Activated T-cell treated with anti-CD3 and anti-CD28 coated beads, Interleukin-2, amount 50 U/mL, for 72 hours (primary cell): ENCODE measurements at regions not wholly inside any gene's neighbourhood (a gene's known extent, or its start where the extent isn't known, plus 50 kb on each side); places are given as distances from the start of the nearest gene placed in this dataset.

ENCODE experiments used
- ATAC-seq, 2 donors: fragments of 150-1000 bp; cut with Tn5 transposase; replicated peaks in 1 of 2; 2 replicates each; pipeline ENCODE4 v1.10.0; 2021; ENCODE audit warnings: moderate library complexity in 2 of 2, mild to moderate bottlenecking in 1 of 2
- DNase-seq, 2 donors: peaks; one replicate each; pipeline ENCODE4 v3.0.0; 2021 to 2022; ENCODE audit warnings: mixed read lengths in 1 of 2
- H3K27ac Mint-ChIP-seq: one replicate; pipeline ENCODE4 v1.8.0; 2022; ENCODE audit warnings: mild to moderate bottlenecking, moderate library complexity, mixed read lengths
- H3K27me3 Mint-ChIP-seq: one replicate; pipeline ENCODE4 v1.8.0; 2022; ENCODE audit warnings: low read depth, mixed read lengths
- H3K36me3 Mint-ChIP-seq, 2 donors: one replicate each; pipeline ENCODE4 v1.8.0; 2022; ENCODE audit warnings: mixed read lengths in 2 of 2, mild to moderate bottlenecking in 1 of 2; ENCODE audit not compliant: insufficient read depth in 2 of 2
- H3K4me1 Mint-ChIP-seq: one replicate; pipeline ENCODE4 v1.8.0; 2022; ENCODE audit warnings: low read depth, mixed read lengths
- H3K4me3 Mint-ChIP-seq, 2 donors: one replicate each; pipeline ENCODE4 v1.8.0; 2022; ENCODE audit warnings: mild to moderate bottlenecking in 2 of 2, mixed read lengths in 2 of 2, moderate library complexity in 2 of 2
- H3K9me3 Mint-ChIP-seq, 2 donors: one replicate each; pipeline ENCODE4 v1.8.0; 2022; ENCODE audit warnings: mixed read lengths in 2 of 2

- peaks cover 11 to 19% of the 10 kb centered on the region in 2 donors for H3K36me3 Mint-ChIP-seq
- ATAC-seq = no peak
These were observed 182.7 kb upstream of the ARG1 start for GRCh38 chr6:131390322-131390721.

GRCh38 chr6:131391116-131391515, 181.9 kb upstream of the ARG1 start:
- H3K27me3 Mint-ChIP-seq = no peaks in the 10 kb centered on the region
- peaks cover 18% of the 10 kb centered on the region for H3K4me1 Mint-ChIP-seq
- H3K4me3 Mint-ChIP-seq = no peak overlapping the region
- peaks cover 5 to 13% of the 10 kb centered on the region in 2 donors for H3K9me3 Mint-ChIP-seq
- DNase-seq = no peak
- ATAC-seq = no peak
- H3K36me3 Mint-ChIP-seq = peaks cover 11 to 19% of the 10 kb centered on the region in 2 donors
- no peak overlapping the region for H3K27ac Mint-ChIP-seq

More at GRCh38 chr6:131390322-131390721, 182.7 kb upstream of the ARG1 start:
- Mint-ChIP-seq H3K4me3 (no peak overlapping the region), H3K4me1 (peaks cover 18% of the 10 kb centered on the region), H3K9me3 (peaks cover 7 to 11% of the 10 kb centered on the region in 2 donors), H3K27me3 (no peaks in the 10 kb centered on the region), H3K27ac (no peak overlapping the region)
- DNase-seq = no peak

GRCh38 chr6:131393433-131393832, 179.6 kb upstream of the ARG1 start:
- no peak for DNase-seq
- H3K36me3 Mint-ChIP-seq = peaks cover 11 to 21% of the 10 kb centered on the region in 2 donors
- no peaks in the 10 kb centered on the region for H3K27me3 Mint-ChIP-seq
- ATAC-seq = no peak
- H3K27ac Mint-ChIP-seq = no peak overlapping the region
- peaks cover 14% of the 10 kb centered on the region for H3K4me1 Mint-ChIP-seq
- H3K4me3 Mint-ChIP-seq = no peak overlapping the region
- peaks cover 5 to 13% of the 10 kb centered on the region in 2 donors for H3K9me3 Mint-ChIP-seq

- no peak overlapping the region for H3K27ac Mint-ChIP-seq
- ATAC-seq (no peak), DNase-seq (no peak)
- H3K36me3 Mint-ChIP-seq = peaks cover 11 to 26% of the 10 kb centered on the region in 2 donors
- H3K4me1 Mint-ChIP-seq = peaks cover 11% of the 10 kb centered on the region
- peaks cover 5 to 13% of the 10 kb centered on the region in 2 donors for H3K9me3 Mint-ChIP-seq
- no peaks in the 10 kb centered on the region for H3K27me3 Mint-ChIP-seq
- H3K4me3 Mint-ChIP-seq = no peak overlapping the region
These were observed 178.1 kb upstream of the ARG1 start for GRCh38 chr6:131394768-131395432.

GRCh38 chr6:131398176-131398575, 174.8 kb upstream of the ARG1 start:
- no peak for DNase-seq
- Mint-ChIP-seq H3K4me3 (no peak overlapping the region), H3K27me3 (no peaks in the 10 kb centered on the region), H3K4me1 (peaks cover 8% of the 10 kb centered on the region), H3K36me3 (peaks cover 8 to 26% of the 10 kb centered on the region in 2 donors), H3K9me3 (peaks cover 7 to 8% of the 10 kb centered on the region in 2 donors), H3K27ac (no peak overlapping the region)
- ATAC-seq = no peak

- Mint-ChIP-seq H3K4me1 (peaks cover 8% of the 10 kb centered on the region), H3K27me3 (no peaks in the 10 kb centered on the region), H3K9me3 (peaks cover 4% of the 10 kb centered on the region in 2 donors), H3K4me3 (no peak overlapping the region), H3K27ac (no peak overlapping the region), H3K36me3 (peaks cover 6 to 25% of the 10 kb centered on the region in 2 donors)
- DNase-seq = no peak
- ATAC-seq = no peak
These were observed 173.6 kb upstream of the ARG1 start for GRCh38 chr6:131399433-131399832.

GRCh38 chr6:131400054-131400778, 172.8 kb upstream of the ARG1 start:
- H3K27me3 Mint-ChIP-seq = no peaks in the 10 kb centered on the region
- H3K27ac Mint-ChIP-seq = peak overlapping the region; percentile 43
- H3K36me3 Mint-ChIP-seq = peaks cover 6 to 21% of the 10 kb centered on the region in 2 donors
- peaks cover 3 to 4% of the 10 kb centered on the region in 2 donors for H3K9me3 Mint-ChIP-seq
- peaks cover 8% of the 10 kb centered on the region for H3K4me1 Mint-ChIP-seq
- H3K4me3 Mint-ChIP-seq = no peak overlapping the region
- peak; percentile 36 to 48 for ATAC-seq
- no peak for DNase-seq

GRCh38 chr6:131400779-131401496, 172.1 kb upstream of the ARG1 start:
- H3K4me1 Mint-ChIP-seq = peaks cover 8% of the 10 kb centered on the region
- H3K36me3 Mint-ChIP-seq = peaks cover 6 to 18% of the 10 kb centered on the region in 2 donors
- DNase-seq (no peak), ATAC-seq (no peak)
- H3K27me3 Mint-ChIP-seq = no peaks in the 10 kb centered on the region
- H3K9me3 Mint-ChIP-seq = peaks cover 0 to 4% of the 10 kb centered on the region in 2 donors
- no peak overlapping the region for H3K4me3 Mint-ChIP-seq
- peak overlapping the region; percentile 11 for H3K27ac Mint-ChIP-seq

- ATAC-seq (no peak), DNase-seq (no peak)
- Mint-ChIP-seq H3K9me3 (peaks cover 8 to 10% of the 10 kb centered on the region in 2 donors), H3K36me3 (peaks cover 13 to 24% of the 10 kb centered on the region in 2 donors), H3K4me3 (no peak overlapping the region), H3K27me3 (no peaks in the 10 kb centered on the region), H3K27ac (no peak overlapping the region), H3K4me1 (peaks cover 6% of the 10 kb centered on the region)
These were observed 164.2 kb upstream of the ARG1 start for GRCh38 chr6:131408811-131409210.

GRCh38 chr6:131410785-131411184, 162.2 kb upstream of the ARG1 start:
- DNase-seq = no peak
- Mint-ChIP-seq H3K9me3 (peaks cover 8 to 10% of the 10 kb centered on the region in 2 donors), H3K27ac (no peak overlapping the region), H3K27me3 (no peaks in the 10 kb centered on the region), H3K4me3 (no peak overlapping the region), H3K36me3 (peaks cover 13 to 19% of the 10 kb centered on the region in 2 donors), H3K4me1 (peaks cover 17% of the 10 kb centered on the region)
- no peak for ATAC-seq

- Mint-ChIP-seq H3K36me3 (peaks cover 13 to 20% of the 10 kb centered on the region in 2 donors), H3K27me3 (no peaks in the 10 kb centered on the region), H3K27ac (no peak overlapping the region), H3K9me3 (peaks cover 8 to 10% of the 10 kb centered on the region in 2 donors), H3K4me3 (no peak overlapping the region), H3K4me1 (peaks cover 26% of the 10 kb centered on the region)
- DNase-seq (no peak), ATAC-seq (peak; percentile 58 to 71)
These were observed 159.8 kb upstream of the ARG1 start for GRCh38 chr6:131412960-131413830.

- peaks cover 13 to 23% of the 10 kb centered on the region in 2 donors for H3K36me3 Mint-ChIP-seq
- H3K4me1 Mint-ChIP-seq = peaks cover 26% of the 10 kb centered on the region
- H3K9me3 Mint-ChIP-seq = peaks cover 8 to 10% of the 10 kb centered on the region in 2 donors
- no peak overlapping the region for H3K27ac Mint-ChIP-seq
- H3K27me3 Mint-ChIP-seq = no peaks in the 10 kb centered on the region
- no peak overlapping the region for H3K4me3 Mint-ChIP-seq
- DNase-seq (no peak), ATAC-seq (peak in 1 of 2 donors; percentile 32)
These were observed 159.2 kb upstream of the ARG1 start for GRCh38 chr6:131413831-131414191.
